Mesenchymal stem cell (in vitro differentiated cells and primary cell): ENCODE measurements at regions not wholly inside any gene's neighbourhood (a gene's known extent, or its start where the extent isn't known, plus 50 kb on each side); places are given as distances from the start of the nearest gene placed in this dataset.

Experiments used
- DNase-seq: peaks from one replicate; pipeline ENCODE4 v3.0.0-alpha.2; 2013
- H2AFZ ChIP-seq: one replicate; pipeline ENCODE4 v1.6.1; 2013; ENCODE audit warnings: low read depth, mild to moderate bottlenecking, control low read depth, inconsistent platforms, low read length, moderate library complexity
- H2AK5ac ChIP-seq: 2 replicates; pipeline ENCODE4 v1.6.1; 2013; ENCODE audit warnings: low read length, moderate library complexity, mild to moderate bottlenecking, inconsistent platforms; ENCODE audit not compliant: severe bottlenecking
- H2BK120ac ChIP-seq: one replicate; pipeline ENCODE4 v1.6.1; 2013; ENCODE audit warnings: low read depth, mild to moderate bottlenecking, inconsistent platforms, low read length, moderate library complexity
- H2BK12ac ChIP-seq, 2 experiments: one replicate each; pipeline ENCODE4 v1.6.1; 2013; ENCODE audit warnings: inconsistent platforms in 2 of 2, low read length in 2 of 2, mild to moderate bottlenecking in 2 of 2, moderate library complexity in 2 of 2, control low read depth in 1 of 2
- H2BK15ac ChIP-seq: one replicate; pipeline ENCODE4 v1.6.1; 2013; ENCODE audit warnings: mild to moderate bottlenecking, low read depth, inconsistent platforms; ENCODE audit not compliant: poor library complexity, severe bottlenecking
- H2BK5ac ChIP-seq: 2 replicates; pipeline ENCODE4 v1.6.1; 2013; ENCODE audit warnings: low read depth, mild to moderate bottlenecking, low read length, control low read depth, inconsistent platforms; ENCODE audit not compliant: poor library complexity, severe bottlenecking
- H3K14ac ChIP-seq, 2 experiments: one replicate each; pipeline ENCODE4 v1.6.1; 2013; ENCODE audit warnings: inconsistent platforms in 2 of 2, low read length in 2 of 2, control low read depth in 1 of 2, mild to moderate bottlenecking in 1 of 2, moderate library complexity in 1 of 2
- H3K18ac ChIP-seq, 2 experiments: one replicate each; pipeline ENCODE4 v1.6.1; 2013; ENCODE audit warnings: inconsistent platforms in 2 of 2, low read length in 2 of 2, control low read depth in 1 of 2, low read depth in 1 of 2, mild to moderate bottlenecking in 1 of 2
- H3K23ac ChIP-seq, 2 experiments: one replicate each; pipeline ENCODE4 v1.6.1; 2013; ENCODE audit warnings: inconsistent platforms in 2 of 2, low read length in 2 of 2, mild to moderate bottlenecking in 2 of 2, moderate library complexity in 2 of 2, control low read depth in 1 of 2
- H3K27ac ChIP-seq: 2 replicates; pipeline ENCODE4 v1.5.1; 2013; ENCODE audit warnings: mild to moderate bottlenecking, moderate library complexity, low read length, control low read depth, inconsistent platforms; ENCODE audit not compliant: poor library complexity, severe bottlenecking
- H3K27me3 ChIP-seq, 2 experiments: 2 replicates each; pipeline versions ENCODE4 v1.6.1 to v1.7.0; 2013; ENCODE audit warnings: low read length in 2 of 2, mild to moderate bottlenecking in 2 of 2, moderate library complexity in 2 of 2, control low read depth in 1 of 2, inconsistent platforms in 1 of 2; ENCODE audit not compliant: control insufficient read depth in 1 of 2, insufficient read depth in 1 of 2
- H3K36me3 ChIP-seq, 2 experiments: 2 replicates each; pipeline versions ENCODE4 v1.6.1 to v1.7.0; 2013; ENCODE audit warnings: low read length in 2 of 2, control low read depth in 1 of 2, inconsistent platforms in 1 of 2, low read depth in 1 of 2, mild to moderate bottlenecking in 1 of 2; ENCODE audit not compliant: insufficient read depth in 2 of 2, control insufficient read depth in 1 of 2
- H3K4ac ChIP-seq, 2 experiments: one replicate each; pipeline ENCODE4 v1.6.1; 2013; ENCODE audit warnings: inconsistent platforms in 2 of 2, low read length in 2 of 2, mild to moderate bottlenecking in 2 of 2, moderate library complexity in 2 of 2, control low read depth in 1 of 2, low read depth in 1 of 2
- H3K4me1 ChIP-seq: 2 replicates; pipeline ENCODE4 v1.6.1; 2013; ENCODE audit warnings: low read depth, low read length, control low read depth; ENCODE audit not compliant: control insufficient read depth, insufficient read depth
- H3K4me2 ChIP-seq: 2 replicates; pipeline ENCODE4 v1.6.1; 2013; ENCODE audit warnings: low read length, mild to moderate bottlenecking, inconsistent platforms; ENCODE audit not compliant: poor library complexity, severe bottlenecking
- H3K4me3 ChIP-seq, 2 experiments: 2 replicates each; pipeline versions ENCODE4 v1.5.1 to v1.7.0; 2013; ENCODE audit warnings: low read length in 2 of 2, mild to moderate bottlenecking in 2 of 2, control low read depth in 1 of 2, low read depth in 1 of 2; ENCODE audit not compliant: insufficient read depth in 1 of 2
- H3K79me1 ChIP-seq: replicated peaks from 2 replicates; pipeline ENCODE4 v1.6.1; 2013; ENCODE audit warnings: mild to moderate bottlenecking, control low read depth, low read length, inconsistent platforms; ENCODE audit not compliant: poor library complexity, severe bottlenecking
- H3K9ac ChIP-seq: 2 replicates; pipeline ENCODE4 v1.7.0; 2013; ENCODE audit warnings: mild to moderate bottlenecking, low read length, moderate library complexity
- H3K9me3 ChIP-seq: 2 replicates; pipeline ENCODE4 v1.7.0; 2013; ENCODE audit warnings: mild to moderate bottlenecking, low read length; ENCODE audit not compliant: control insufficient read depth
- H4K8ac ChIP-seq: one replicate; pipeline ENCODE4 v1.6.1; 2013; ENCODE audit warnings: inconsistent platforms, mild to moderate bottlenecking, low read length, moderate library complexity
- H4K91ac ChIP-seq: one replicate; pipeline ENCODE4 v1.6.1; 2013; ENCODE audit warnings: mild to moderate bottlenecking, low read length, inconsistent platforms
- WGBS: methylation state at CpG from one replicate; pipeline ENCODE4 v1.1.7; 2013; ENCODE audit warnings: mixed read lengths; 5-methylcytosine and 5-hydroxymethylcytosine counted together

DNA sequence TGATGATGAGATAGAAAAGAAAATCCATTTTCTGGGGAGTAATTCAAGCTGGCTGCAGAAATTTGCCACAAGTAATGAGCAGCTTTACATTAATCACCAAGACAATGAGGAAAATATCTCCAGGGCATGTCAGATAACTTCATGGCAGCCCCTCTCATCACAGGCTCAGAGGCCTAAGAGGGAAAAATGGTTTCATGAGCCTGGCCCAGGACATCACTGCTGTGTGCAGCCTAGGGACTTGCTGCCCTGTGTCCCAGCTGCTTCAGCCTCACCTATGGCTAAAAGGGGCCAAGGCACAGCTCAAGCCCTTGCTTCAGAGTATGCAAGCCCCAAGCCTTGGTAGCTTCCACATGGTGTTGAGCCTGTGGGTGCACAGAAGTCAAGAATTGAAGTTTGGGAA lies 161.7 kb downstream of the OPA1 start:
- Histone ChIP-seq H3K4me1 (no peaks in the 10 kb centered on the region), H2BK12ac (no peak overlapping the region), H4K8ac (no peak overlapping the region), H2BK120ac (no peak overlapping the region), H3K4ac (no peak overlapping the region), H2AK5ac (no peak overlapping the region), H3K23ac (no peak overlapping the region), H3K14ac (no peak overlapping the region), H3K79me1 (no peaks in the 10 kb centered on the region), H3K27me3 (no peaks in the 10 kb centered on the region), H3K4me3 (no peak overlapping the region), H3K27ac (no peak overlapping the region), H2BK5ac (no peak overlapping the region), H3K18ac (no peak overlapping the region), H3K9me3 (peaks cover 20% of the 10 kb centered on the region), H2BK15ac (no peak overlapping the region), H4K91ac (no peak overlapping the region), H3K36me3 (no peaks in the 10 kb centered on the region), H3K9ac (no peak overlapping the region), H2AFZ (no peak overlapping the region), H3K4me2 (no peak overlapping the region)
- no peak for DNase-seq

DNA sequence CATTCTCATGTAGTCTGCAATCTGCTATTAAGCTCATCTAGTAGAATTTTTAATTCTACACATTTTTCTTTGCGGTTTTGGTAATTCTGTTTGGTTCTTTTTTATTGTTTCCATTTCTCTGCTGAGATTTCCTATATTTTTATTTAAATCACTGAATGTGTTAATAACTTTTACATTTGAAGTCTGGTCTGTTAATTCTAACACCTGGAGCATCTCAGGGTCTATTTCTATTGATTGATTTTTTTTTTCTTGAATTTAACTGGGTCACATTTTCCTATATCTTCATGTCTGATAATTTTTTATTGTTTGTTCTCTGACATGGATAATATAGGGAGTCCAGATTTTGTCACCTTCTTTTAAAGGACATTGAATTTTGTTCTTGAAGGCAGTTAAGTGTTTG lies 163.5 kb downstream of the OPA1 start:
- no peak overlapping the region for H3K18ac ChIP-seq
- H3K14ac ChIP-seq: no peak overlapping the region
- no peak overlapping the region for H2AK5ac ChIP-seq
- H3K9me3 ChIP-seq: peaks cover 20% of the 10 kb centered on the region
- DNase-seq: no peak
- H4K91ac ChIP-seq: no peak overlapping the region
- no peak overlapping the region for H2BK12ac ChIP-seq
- H3K4me1 ChIP-seq: no peaks in the 10 kb centered on the region
- no peaks in the 10 kb centered on the region for H3K36me3 ChIP-seq
- H3K9ac ChIP-seq: no peak overlapping the region
- peaks cover 0 to 2% of the 10 kb centered on the region in 2 experiments for H3K27me3 ChIP-seq
- WGBS: no CpG with 5 or more reads among the region's 1 CpG
- H3K4me3 ChIP-seq: no peak overlapping the region
- no peak overlapping the region for H2BK5ac ChIP-seq
- H4K8ac ChIP-seq: no peak overlapping the region
- H3K27ac ChIP-seq: no peak overlapping the region
- H2AFZ ChIP-seq: no peak overlapping the region
- no peak overlapping the region for H2BK120ac ChIP-seq
- H2BK15ac ChIP-seq: no peak overlapping the region
- no peaks in the 10 kb centered on the region for H3K79me1 ChIP-seq
- H3K23ac ChIP-seq: no peak overlapping the region
- no peak overlapping the region for H3K4me2 ChIP-seq
- no peak overlapping the region for H3K4ac ChIP-seq

DNA sequence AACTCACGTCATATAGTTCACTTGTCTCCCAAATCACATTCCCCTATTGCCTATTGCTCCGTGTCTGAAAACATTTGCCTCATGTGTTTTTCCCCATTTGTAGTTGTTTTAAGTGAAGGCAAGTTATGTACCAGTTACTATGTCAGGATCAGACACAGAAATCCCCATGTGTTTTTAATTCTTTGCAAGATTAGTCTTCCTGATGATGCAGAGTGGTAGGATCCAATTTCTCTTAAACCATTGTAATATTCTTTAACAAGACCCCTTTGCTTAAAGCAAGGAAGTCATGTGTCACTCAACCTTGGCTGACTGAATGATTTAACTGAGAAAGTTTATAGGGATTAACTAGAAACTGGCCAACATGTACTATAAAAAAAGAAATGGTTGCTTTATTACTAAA lies 164.4 kb downstream of the OPA1 start:
- Histone ChIP-seq H2BK12ac (no peak overlapping the region), H3K18ac (no peak overlapping the region), H2AFZ (no peak overlapping the region), H3K27ac (no peak overlapping the region), H3K27me3 (peaks cover 3 to 6% of the 10 kb centered on the region in 2 experiments), H4K8ac (no peak overlapping the region), H3K9me3 (peaks cover 20% of the 10 kb centered on the region), H2AK5ac (no peak overlapping the region), H2BK5ac (no peak overlapping the region), H3K36me3 (no peaks in the 10 kb centered on the region), H3K79me1 (no peaks in the 10 kb centered on the region), H3K14ac (no peak overlapping the region), H2BK15ac (no peak overlapping the region), H3K4me2 (no peak overlapping the region), H3K4me3 (no peak overlapping the region), H4K91ac (no peak overlapping the region), H3K9ac (no peak overlapping the region), H3K4me1 (no peaks in the 10 kb centered on the region), H2BK120ac (no peak overlapping the region), H3K23ac (no peak overlapping the region), H3K4ac (no peak overlapping the region)
- DNase-seq: no peak
- no CpG with 5 or more reads among the region's 2 CpGs for WGBS

- H3K4ac ChIP-seq: no peak overlapping the region
- no peak overlapping the region for H3K9ac ChIP-seq
- no peak overlapping the region for H3K18ac ChIP-seq
- no peak for DNase-seq
- H2BK12ac ChIP-seq: no peak overlapping the region
- H3K79me1 ChIP-seq: no peaks in the 10 kb centered on the region
- H2BK15ac ChIP-seq: no peak overlapping the region
- no peaks in the 10 kb centered on the region for H3K4me1 ChIP-seq
- no peak overlapping the region for H3K14ac ChIP-seq
- H3K4me3 ChIP-seq: no peak overlapping the region
- no peak overlapping the region for H3K23ac ChIP-seq
- peaks cover 13% of the 10 kb centered on the region for H3K9me3 ChIP-seq
- H2BK120ac ChIP-seq: no peak overlapping the region
- H2AK5ac ChIP-seq: no peak overlapping the region
- no peak overlapping the region for H3K4me2 ChIP-seq
- H2AFZ ChIP-seq: no peak overlapping the region
- H3K27me3 ChIP-seq: peaks cover 12 to 30% of the 10 kb centered on the region in 2 experiments
- H4K8ac ChIP-seq: no peak overlapping the region
- no peak overlapping the region for H4K91ac ChIP-seq
- H2BK5ac ChIP-seq: no peak overlapping the region
- no peaks in the 10 kb centered on the region for H3K36me3 ChIP-seq
- WGBS: 95% methylated on average over 5 of the region's 5 CpGs
- H3K27ac ChIP-seq: no peak overlapping the region
Observed at GRCh38 chr3:193761969-193762368, 169.0 kb downstream of the OPA1 start.
